Renal pelvis (tissue), 1 donor: ENCODE measurements at regions not wholly inside any gene's neighbourhood (a gene's known extent, or its start where the extent isn't known, plus 50 kb on each side); places are given as distances from the start of the nearest gene placed in this dataset.
A peak's percentile ranks its signal among the peaks of the same experiment; 100 is the strongest.

Experiments
- DNase-seq: peaks from one replicate; pipeline ENCODE4 v3.0.0-alpha.2; 2013

GRCh38 chr1:232555494-232556210, 74.3 kb downstream of the SIPA1L2 start:
- DNase-seq: no peak

DNA sequence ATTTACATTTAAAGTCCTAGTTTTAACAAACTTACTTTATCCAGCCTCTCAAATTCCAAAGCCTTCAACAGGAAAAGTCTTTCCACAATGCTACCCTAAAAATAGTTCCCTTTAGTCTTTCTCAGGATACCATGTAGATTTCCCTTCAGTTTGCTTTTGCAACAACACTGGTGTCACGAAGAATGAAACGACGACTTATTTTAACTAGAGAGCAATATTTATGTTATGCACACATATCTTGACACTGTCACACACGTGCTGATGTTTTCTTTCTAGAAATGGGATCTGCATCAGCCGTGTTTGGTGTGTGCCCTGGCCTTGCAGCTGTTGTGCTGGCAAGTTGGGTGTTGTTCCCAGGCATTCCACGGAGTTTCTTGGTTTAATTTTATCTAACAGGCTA, 75.5 kb downstream of the SIPA1L2 start:
- DNase-seq: no peak

GRCh38 chr1:232553809-232554208, 76.1 kb downstream of the SIPA1L2 start:
- DNase-seq: no peak

- DNase-seq: no peak
These were observed 76.7 kb downstream of the SIPA1L2 start for GRCh38 chr1:232553050-232553754.

DNA sequence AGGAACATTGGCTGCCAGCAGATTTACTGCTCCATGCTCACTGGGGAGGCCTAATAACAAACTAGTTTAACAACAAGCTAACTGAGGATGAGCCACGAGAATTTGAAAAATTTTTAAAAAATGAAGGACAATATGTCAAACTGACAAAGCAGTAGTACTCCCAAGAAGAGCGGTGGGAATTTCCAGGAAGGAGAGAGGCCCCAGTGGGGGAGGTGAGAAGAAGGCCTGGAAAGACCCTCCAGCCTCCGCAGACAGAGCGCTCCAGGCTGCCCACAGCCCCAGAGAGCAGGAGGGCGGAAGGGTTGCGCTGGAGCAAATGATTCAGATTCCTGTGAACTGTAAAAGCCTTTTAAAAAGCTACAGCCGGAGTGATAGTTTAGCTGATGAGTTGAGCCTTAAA, 78.5 kb downstream of the SIPA1L2 start:
- peak; percentile 43 for DNase-seq

- no peak for DNase-seq
These were observed 79.9 kb downstream of the SIPA1L2 start for GRCh38 chr1:232550007-232550406.

GRCh38 chr1:232548691-232549090, 81.2 kb downstream of the SIPA1L2 start:
- no peak for DNase-seq

DNA sequence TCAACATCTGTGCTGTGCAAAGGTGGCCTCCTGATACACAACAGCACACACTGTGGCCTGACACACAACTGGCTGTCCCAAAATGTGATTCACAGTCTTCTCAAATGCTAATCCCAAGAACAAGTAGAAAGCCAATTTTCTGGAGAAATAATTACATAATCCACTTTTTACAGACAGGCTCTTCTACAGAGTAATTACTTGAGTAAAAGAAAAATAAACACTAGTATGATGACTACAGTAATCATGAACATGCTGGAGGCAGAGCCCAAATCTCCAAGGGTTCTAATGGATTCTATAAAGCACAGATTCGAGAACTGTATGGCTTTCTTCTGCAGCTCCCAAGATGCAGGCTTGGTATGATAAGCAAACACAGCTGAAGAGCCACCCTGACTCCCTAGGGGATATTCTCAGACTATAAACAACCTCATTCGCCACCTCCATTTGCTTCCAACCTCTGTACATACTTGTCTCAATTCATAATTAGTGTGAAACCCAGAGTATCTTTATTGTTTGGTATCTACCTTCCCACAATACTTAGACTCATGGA, 81.9 kb downstream of the SIPA1L2 start:
- DNase-seq: no peak

GRCh38 chr1:232542633-232543593, 87.0 kb downstream of the SIPA1L2 start:
- DNase-seq: no peak

GRCh38 chr1:232538943-232539302, 91.0 kb downstream of the SIPA1L2 start:
- DNase-seq: no peak

- peak; percentile 71 for DNase-seq
These were observed 91.5 kb downstream of the SIPA1L2 start for GRCh38 chr1:232538224-232538942.

DNA sequence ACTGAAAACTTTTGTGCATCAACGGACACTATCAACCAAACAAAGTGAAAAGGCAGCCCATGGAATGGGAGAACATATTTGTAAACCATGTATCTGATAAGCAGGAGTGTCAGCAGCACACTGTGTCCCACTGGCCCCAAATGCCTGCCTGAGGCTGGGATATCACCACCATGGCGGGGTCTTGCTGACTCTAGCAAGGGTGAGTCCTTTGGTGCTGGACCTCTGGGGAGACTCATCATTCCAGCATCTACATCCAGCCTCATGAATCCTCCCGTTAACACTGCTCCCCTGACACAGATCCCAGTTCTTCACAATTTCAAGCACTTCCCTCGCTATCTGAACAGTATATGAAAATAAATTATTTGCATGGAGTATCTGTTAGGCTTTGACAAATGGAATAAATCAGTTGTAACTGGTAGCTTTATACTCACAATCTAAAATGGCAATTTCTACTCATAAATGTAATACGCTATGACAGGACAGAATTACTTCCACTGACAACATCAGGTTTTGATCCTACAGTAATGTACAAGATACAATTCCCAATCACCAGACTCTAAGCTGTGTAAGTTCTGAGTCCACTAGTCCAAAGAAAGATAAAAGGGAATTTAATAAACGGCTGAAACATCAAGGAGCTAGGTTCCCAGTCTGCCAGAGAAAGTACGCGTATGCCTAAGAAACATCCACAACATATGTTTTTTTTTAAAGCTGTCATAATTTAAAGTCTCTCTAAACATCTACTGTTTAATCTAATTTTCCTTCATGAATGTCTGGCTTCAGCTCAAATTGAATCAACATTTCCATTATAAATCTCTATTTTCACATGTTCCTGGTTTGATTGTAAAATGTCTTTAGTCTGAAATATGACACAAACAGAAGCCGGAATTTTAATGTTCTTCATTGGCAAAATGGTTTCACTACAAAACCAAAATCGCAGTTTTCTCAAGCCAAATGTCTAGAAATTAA, 95.1 kb downstream of the SIPA1L2 start:
- peak; percentile 26 for DNase-seq

GRCh38 chr1:232533328-232533727, 96.6 kb downstream of the SIPA1L2 start:
- DNase-seq: no peak

- DNase-seq: no peak
These were observed 97.0 kb downstream of the SIPA1L2 start for GRCh38 chr1:232532901-232533300.

DNA sequence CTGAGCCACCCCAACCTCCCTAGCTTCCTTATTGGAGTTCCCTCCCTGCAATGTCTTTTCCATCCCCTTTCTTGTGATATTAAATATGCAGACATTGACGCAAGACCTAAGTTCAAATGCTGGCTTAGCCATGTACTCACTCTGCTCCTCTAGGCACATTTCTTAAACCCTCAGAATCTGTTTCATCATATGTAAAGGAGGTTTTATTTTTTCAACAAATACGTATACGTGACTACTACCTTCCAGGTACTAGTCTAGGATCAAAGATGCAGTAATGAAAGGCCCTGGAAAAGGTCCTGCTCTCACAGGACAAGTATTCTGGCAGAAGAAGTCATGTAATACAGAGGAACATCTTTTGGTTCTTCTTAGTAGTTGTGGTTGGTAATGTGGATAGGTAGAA, 98.6 kb downstream of the SIPA1L2 start:
- no peak for DNase-seq

- no peak for DNase-seq
These were observed 100.2 kb downstream of the SIPA1L2 start for GRCh38 chr1:232529747-232530146.

- no peak for DNase-seq
These were observed 101.4 kb downstream of the SIPA1L2 start for GRCh38 chr1:232528472-232529089.

DNA sequence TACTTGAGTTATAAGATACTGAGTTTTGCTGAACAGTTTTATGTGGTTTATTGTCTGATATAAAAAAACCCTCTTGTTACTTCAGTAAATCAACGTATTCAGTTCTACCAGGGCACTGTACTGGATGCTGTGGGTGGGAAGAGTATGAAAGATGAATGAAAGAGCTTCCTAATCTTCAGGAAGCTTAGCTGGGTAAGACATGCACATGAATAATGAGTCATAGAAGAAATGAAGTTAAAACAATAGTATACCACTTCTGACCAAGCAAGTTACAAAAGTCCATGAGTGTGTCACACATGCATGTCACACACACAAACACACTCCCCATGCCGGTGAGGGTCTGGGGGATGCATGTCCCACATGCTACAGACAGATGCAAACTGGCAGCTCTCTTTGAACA, 105.9 kb downstream of the SIPA1L2 start:
- no peak for DNase-seq

DNA sequence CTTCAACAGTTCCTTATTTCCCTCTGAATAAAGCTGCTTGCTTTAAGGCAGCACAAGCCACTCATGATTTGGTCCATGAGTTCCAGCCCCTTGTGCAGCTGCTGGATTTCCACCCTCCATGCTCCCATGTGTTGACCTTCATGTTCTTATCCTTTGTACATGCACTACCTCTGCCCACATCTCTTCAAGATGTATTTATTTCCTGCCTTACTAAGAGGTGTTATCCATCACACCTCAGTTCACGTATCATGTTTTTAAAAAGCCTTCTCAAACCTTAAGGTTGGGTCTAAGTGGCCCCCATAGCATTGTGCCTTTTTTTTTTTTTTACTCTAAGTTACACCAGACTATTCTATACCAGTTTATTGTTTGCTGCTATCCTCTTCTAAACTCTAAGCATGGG, 107.7 kb downstream of the SIPA1L2 start:
- no peak for DNase-seq

DNA sequence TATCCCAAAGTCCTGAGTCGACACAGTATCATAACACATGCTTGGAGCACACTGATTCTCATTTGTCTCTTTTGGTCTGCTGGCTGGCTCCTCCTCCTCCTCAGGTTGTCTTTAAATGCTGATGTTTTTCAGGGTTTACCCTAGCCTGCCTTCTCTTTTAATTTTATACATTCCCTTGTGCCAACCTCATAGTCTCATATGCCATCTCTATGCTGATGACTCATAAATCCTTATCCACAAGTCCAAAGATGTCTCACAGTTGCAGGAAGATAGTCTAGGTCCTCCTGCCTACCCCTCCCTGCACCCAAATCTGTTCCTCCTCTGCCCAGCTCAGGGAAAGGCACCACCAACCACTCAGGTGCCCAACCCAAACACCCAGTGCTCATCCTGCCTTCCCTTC, 108.3 kb downstream of the SIPA1L2 start:
- no peak for DNase-seq
